GM18868 (cell line): ENCODE measurements at regions not wholly inside any gene's neighbourhood (a gene's known extent, or its start where the extent isn't known, plus 50 kb on each side); places are given as distances from the start of the nearest gene placed in this dataset.
A peak's percentile ranks its signal among the peaks of the same experiment; 100 is the strongest.
"Not testable (repeated sequence)": the region's sequence is repeated elsewhere in the genome, so short reads cannot be mapped to it uniquely, and the experiment has no call there.

Experiments
- ATAC-seq: cut with Tn5 transposase; IDR thresholded peaks from one replicate; pipeline ENCODE4 v1.9.1; 2021; ENCODE audit warnings: mild to moderate bottlenecking, moderate library complexity; ENCODE audit not compliant: unreplicated experiment

DNA sequence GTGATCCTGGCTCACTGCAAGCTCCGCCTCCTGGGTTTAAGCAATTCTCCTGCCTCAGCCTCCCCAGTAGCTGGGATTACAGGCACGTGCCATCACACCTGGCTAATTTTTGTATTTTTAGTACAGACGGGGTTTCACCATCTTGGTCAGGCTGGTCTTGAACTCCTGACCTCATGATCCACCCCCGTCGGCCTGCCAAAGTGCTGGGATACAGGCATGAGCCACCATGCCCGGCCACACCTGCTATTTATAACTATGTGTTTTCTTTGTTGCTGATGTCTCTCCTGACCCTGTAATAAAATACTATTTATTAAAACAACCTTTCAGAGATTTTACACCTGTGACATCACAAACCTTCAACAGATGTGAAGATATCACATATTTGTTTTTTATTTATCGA is 736.5 kb upstream of the PCDH15 start:
- not testable (repeated sequence) for ATAC-seq

DNA sequence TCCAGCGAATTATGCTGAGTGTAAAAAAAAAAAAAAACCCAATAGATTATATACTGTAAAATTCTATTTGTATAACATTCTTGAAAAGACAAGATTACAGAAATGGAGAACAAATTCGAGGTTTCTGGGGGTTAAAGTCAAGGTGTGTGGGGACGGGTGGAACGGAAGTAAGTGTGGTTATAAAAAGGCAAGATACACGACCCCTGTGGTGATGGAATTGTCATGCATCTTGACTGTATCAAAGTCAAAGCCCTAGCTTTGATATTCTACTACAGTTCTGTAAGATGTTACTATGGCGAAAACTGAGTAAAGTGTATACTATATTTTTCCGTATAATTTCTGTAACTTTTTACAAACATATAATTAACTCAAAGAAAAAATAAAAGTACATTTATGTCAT is 718.2 kb upstream of the PCDH15 start:
- no peak for ATAC-seq

DNA sequence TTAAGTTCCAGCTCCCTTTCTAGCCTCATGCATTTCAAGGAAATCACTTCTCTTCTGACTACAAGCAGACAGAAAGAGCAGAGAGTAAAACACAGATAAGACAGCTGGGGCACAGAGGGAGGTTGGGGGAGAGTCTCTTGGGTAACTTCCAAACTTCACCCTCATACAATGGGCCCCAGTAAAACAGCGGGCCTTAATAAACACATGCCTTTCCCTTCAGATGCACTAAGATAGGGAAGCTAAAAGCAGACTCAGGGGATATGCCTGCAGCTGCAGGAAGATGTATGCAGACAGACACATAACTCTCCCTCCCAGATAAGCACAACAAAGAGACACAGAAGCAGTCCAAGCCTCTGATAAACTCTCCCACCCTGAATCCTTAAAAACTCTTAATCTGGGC is 717.4 kb upstream of the PCDH15 start:
- not testable (repeated sequence) for ATAC-seq

DNA sequence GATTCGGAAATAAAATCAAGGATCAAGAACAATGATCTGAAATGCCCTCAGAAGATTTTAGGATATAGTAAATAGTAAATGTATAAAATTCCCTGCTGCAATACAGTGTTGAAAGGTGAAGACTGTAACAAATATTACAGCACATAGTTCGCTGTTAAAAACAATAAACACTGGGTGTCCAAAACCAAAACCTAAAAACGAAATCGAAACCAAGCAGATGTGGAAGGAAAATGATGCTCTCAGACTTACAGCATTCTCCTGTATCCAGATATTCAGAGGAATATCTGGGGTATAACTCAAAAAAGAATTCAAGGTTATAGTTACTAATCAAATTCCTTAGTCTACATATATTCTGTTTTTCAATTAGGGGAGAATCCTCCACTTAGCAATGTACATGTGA is 708.1 kb upstream of the PCDH15 start:
- peak; percentile 53 for ATAC-seq

GRCh38 chr10:55500931-55501559 is 700.0 kb upstream of the PCDH15 start:
- peak; percentile 97 for ATAC-seq

GRCh38 chr10:55497893-55498499 is 697.0 kb upstream of the PCDH15 start:
- no peak for ATAC-seq

DNA sequence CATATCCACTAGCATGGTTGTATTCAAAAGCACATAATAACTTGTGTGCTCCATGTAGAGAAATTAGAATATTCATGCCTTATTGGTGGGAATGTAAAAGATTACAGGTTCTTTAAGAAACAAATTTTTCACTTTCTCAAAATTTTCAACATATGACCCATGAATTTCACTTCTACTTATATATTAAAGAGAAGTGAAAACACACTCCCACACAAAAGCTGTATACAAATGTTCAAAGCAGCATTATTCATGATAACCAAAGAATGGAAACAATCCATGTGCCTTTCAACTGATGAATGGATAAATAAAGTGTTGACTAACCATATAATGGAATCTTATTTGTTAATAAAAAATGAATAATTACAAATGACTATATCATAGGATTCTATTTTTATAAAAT is 694.5 kb upstream of the PCDH15 start:
- ATAC-seq: peak; percentile 61

DNA sequence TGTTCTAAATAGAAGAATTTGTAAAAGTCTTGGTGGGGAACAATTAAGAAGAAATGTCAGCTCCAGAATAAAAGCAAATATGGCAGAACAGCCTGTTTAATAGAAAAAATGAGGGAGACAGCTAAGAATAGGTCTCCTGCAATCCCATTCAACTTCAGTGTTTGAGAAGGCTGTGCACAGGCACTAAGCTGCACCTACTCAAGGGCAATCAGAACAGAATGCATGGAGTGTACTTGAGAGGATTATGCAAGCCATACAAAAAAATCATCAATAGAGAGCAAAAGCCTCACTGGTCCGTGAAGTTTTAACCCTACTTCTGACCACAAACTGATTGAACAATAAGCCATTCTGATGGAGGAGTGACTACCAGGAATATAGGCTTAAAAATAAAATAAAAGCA is 690.7 kb upstream of the PCDH15 start:
- no peak for ATAC-seq

GRCh38 chr10:55485827-55486226 is 684.8 kb upstream of the PCDH15 start:
- no peak for ATAC-seq

GRCh38 chr10:55476129-55476528 is 675.1 kb upstream of the PCDH15 start:
- ATAC-seq: no peak

DNA sequence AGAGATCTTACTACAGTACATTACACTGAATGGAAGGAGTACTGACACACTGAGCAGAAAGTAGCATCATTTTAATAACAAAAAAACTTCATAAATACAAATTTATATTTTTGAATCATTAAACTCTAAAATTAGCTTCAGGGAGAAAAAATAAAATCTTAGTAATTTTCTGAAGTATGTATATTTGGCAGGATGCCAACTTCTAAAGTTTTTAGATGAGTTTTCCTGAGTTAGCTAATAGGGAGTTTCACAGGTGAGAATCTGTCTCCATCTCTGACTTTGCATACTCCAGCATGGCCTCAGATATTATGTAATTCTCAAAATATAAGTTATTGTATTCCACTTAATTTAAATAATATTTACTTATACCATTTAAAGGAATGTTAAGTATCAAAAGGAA is 673.2 kb upstream of the PCDH15 start:
- ATAC-seq: no peak

GRCh38 chr10:55470840-55471239 is 669.8 kb upstream of the PCDH15 start:
- ATAC-seq: no peak

- ATAC-seq: no peak
These were observed 665.9 kb upstream of the PCDH15 start for GRCh38 chr10:55466806-55467504.

- no peak for ATAC-seq
These were observed 663.1 kb upstream of the PCDH15 start for GRCh38 chr10:55464083-55464482.

- ATAC-seq: no peak
These were observed 659.0 kb upstream of the PCDH15 start for GRCh38 chr10:55460008-55460407.

- no peak for ATAC-seq
These were observed 649.0 kb upstream of the PCDH15 start for GRCh38 chr10:55449981-55450380.

DNA sequence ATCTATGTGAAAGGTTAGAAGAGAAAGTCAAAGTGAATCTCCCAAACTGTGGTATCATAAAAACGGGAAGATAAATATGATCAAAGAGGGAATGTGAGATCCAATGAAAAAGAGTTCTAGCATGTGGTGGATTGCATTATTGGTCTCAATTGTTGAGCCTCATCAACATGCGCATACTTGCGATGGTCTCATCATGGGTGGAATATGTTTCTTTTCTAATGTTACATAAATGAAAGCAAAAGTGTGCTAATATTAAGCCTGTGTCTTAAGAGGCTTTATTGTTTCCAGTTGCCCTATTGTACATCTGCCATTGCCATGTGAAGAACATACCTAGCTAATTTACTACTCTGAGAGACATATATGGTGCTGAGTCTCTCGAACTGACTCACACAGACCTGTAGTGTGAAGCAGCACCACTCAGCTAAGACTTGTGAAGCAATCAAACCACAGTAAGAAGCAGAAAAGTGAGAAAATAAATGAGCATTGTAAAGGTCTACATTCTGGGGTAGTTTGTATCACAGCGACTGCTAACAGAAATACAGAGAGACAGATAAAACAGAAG is 645.5 kb upstream of the PCDH15 start:
- ATAC-seq: no peak

- ATAC-seq: no peak
These were observed 640.7 kb upstream of the PCDH15 start for GRCh38 chr10:55441777-55442176.

GRCh38 chr10:55426138-55426537 is 625.1 kb upstream of the PCDH15 start:
- no peak for ATAC-seq

DNA sequence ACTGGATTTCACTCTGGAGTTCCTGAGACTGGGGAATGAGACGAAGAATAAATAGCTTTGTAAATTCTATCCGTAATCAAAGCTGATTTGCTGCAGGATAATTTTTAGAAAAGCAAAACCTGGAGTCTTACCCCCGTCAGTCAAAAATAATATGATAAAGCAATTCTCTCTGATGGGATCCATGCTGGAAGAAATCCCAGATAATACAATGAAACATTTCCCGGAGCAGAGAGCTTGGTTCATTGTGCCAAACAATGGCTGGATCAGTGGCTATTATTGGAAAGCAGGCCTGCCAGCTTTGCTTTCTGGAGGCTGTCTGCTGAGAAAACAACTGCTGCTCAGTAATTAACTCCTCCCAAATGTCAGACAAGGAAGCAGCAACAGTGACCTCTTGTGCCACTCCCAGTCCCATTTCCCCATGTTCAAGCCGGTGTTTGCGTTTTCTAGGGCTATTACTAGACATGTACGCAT is 609.4 kb upstream of the PCDH15 start:
- no peak for ATAC-seq

DNA sequence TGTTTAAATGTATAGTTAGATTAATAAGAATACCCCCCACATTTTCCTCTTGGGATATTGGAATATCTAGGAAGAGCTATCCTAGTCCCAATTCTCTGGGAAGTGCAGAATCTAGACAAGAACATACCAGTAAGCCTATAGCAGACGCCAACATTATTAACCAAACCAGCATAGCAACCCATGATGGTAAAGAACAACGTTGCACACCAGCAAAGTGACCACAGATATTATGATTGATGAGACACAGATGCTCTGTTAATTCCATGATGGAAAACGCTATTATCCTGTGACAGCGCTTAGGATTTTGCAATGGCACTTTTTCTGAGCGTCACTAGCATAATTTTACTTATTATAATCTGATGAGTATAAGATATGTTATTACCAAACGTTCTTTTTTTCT is 603.1 kb upstream of the PCDH15 start:
- ATAC-seq: no peak
